ENCODE measurements at regions not wholly inside any gene's neighbourhood (a gene's known extent, or its start where the extent isn't known, plus 50 kb on each side); places are given as distances from the start of the nearest gene placed in this dataset.

DNA sequence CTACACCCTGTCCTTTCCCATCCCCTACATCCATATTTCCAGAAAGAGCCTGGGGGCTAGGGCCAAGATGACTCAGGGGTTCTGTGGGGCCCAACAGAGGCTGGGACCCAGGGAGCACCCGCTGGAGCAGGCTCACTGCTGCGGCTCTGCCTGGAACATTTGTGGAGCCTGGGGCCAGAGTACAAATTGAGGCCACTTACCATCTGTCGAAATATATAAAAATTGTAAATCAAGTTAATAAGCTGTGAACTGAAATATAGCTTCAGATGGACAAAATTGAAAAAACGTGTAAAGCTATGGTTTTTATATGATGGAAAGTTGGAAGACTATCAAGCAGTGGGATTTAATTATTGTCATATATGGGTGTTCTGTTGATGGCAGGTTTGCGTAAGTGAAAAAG lies 82.9 kb upstream of the ATXN1 start:
- TF ChIP-seq, protein P1, sequence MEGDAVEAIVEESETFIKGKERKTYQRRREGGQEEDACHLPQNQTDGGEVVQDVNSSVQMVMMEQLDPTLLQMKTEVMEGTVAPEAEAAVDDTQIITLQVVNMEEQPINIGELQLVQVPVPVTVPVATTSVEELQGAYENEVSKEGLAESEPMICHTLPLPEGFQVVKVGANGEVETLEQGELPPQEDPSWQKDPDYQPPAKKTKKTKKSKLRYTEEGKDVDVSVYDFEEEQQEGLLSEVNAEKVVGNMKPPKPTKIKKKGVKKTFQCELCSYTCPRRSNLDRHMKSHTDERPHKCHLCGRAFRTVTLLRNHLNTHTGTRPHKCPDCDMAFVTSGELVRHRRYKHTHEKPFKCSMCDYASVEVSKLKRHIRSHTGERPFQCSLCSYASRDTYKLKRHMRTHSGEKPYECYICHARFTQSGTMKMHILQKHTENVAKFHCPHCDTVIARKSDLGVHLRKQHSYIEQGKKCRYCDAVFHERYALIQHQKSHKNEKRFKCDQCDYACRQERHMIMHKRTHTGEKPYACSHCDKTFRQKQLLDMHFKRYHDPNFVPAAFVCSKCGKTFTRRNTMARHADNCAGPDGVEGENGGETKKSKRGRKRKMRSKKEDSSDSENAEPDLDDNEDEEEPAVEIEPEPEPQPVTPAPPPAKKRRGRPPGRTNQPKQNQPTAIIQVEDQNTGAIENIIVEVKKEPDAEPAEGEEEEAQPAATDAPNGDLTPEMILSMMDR (IDR thresholded peaks at IDR 0.05; ENCODE audit: borderline replicate concordance, extremely low read depth, low read length, poor library complexity, severe bottlenecking), result no peak
- TF ChIP-seq EZH2 (IDR thresholded peaks at IDR 0.05; ENCODE audit: borderline replicate concordance, low read depth, low read length, severe bottlenecking), result no peak
